ENCODE measurements at regions not wholly inside any gene's neighbourhood (a gene's known extent, or its start where the extent isn't known, plus 50 kb on each side); places are given as distances from the start of the nearest gene placed in this dataset.

DNA sequence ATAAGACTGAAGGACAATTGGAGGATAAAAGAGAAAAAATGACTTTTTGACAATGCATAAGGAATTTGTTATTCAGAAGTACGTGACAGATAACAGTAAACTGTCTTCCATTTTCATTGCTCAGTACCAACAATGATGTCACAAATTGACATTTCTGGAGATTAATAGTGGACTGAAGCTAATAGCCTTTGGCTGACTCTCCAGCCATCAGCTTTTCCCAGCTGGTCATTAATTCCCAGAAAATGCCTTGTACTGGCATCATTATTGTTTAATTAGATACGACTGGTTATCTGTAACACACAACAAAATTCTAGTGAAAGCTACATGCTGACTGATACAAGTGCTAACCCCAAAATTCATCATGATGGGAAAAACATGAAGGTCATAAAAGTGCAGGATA lies 147.9 kb upstream of the FGF13 start:
- no peak overlapping the region for H3K9ac ChIP-seq (ENCODE audit: low read length)
- BruUV-seq (replicated peaks), result no TSS peak
- RAD21 ChIA-PET (ENCODE audit: low non-redundant PET in 1 of 2, low total read pairs in 2 of 2, uncharacterized antibody in 2 of 2, unreplicated experiment in 2 of 2), result no interaction called here
- H3K4me1 ChIP-seq (ENCODE audit: control insufficient read depth in 1 of 2, insufficient read depth in 2 of 2, low read length in 2 of 2), result no peaks in the 10 kb centered on the region
- H3K27me3 ChIP-seq (ENCODE audit: insufficient read depth, low read length), result no peaks in the 10 kb centered on the region
- POLR2A ChIA-PET, result no interaction called here
- TF ChIP-seq ELF1 (IDR thresholded peaks at IDR 0.05; ENCODE audit: borderline replicate concordance, low read depth) (no peak), ZBTB33 (IDR thresholded peaks at IDR 0.05; ENCODE audit: extremely low read depth, insufficient replicate concordance, low read length) (no peak), TCF7L2 (IDR thresholded peaks at IDR 0.05; ENCODE audit: borderline replicate concordance, extremely low read depth, insufficient read depth, insufficient read length) (no peak), JUND (IDR thresholded peaks at IDR 0.05) (no peak), POLR2A (IDR thresholded peaks at IDR 0.05; ENCODE audit: borderline replicate concordance, extremely low read depth, insufficient read depth, insufficient read length) (no peak), CEBPB (IDR thresholded peaks at IDR 0.05; ENCODE audit: low read depth) (no peak), EZH2phosphoT487 (IDR thresholded peaks at IDR 0.05; ENCODE audit: borderline replicate concordance) (no peak), EZH2 (IDR thresholded peaks at IDR 0.05) (no peak), ZNF274 (IDR thresholded peaks at IDR 0.05; ENCODE audit: low read depth, low read length) (no peak), RAD21 (IDR thresholded peaks at IDR 0.05; ENCODE audit: low read depth) (no peak), EGR1 (IDR thresholded peaks at IDR 0.05; ENCODE audit: low read depth) (no peak), YY1 (IDR thresholded peaks at IDR 0.05; ENCODE audit: extremely low read depth, insufficient replicate concordance, low read depth, low read length) (no peak)
- TF ChIP-seq, protein P1, sequence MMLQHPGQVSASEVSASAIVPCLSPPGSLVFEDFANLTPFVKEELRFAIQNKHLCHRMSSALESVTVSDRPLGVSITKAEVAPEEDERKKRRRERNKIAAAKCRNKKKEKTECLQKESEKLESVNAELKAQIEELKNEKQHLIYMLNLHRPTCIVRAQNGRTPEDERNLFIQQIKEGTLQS (IDR thresholded peaks at IDR 0.05), result no peak
- H3K27ac ChIP-seq (ENCODE audit: low read depth, low read length), result no peak overlapping the region
- no peaks in the 10 kb centered on the region for H3K36me3 ChIP-seq (ENCODE audit: control insufficient read depth in 1 of 2, insufficient read depth in 2 of 2, low read length in 2 of 2)
- H3K79me2 ChIP-seq (ENCODE audit: insufficient read depth, low read length), result no peaks in the 10 kb centered on the region
- no peaks in the 10 kb centered on the region for H3K9me2 ChIP-seq (ENCODE audit: insufficient read depth)
- no peak overlapping the region for H3K4me3 ChIP-seq (replicated peaks in 1 of 2; ENCODE audit: low read depth in 1 of 2, low read length in 2 of 2)
- H2AFZ ChIP-seq (ENCODE audit: low read depth, low read length, poor library complexity, severe bottlenecking), result no peak overlapping the region
- DNase-seq (ENCODE audit: low read depth, low spot score) (no peak), ATAC-seq (no peak)
- H3K9me3 ChIP-seq (ENCODE audit: control insufficient read depth in 1 of 2, insufficient read depth in 1 of 2, low read depth in 1 of 2, low read length in 2 of 2), result no peaks in the 10 kb centered on the region
- intact Hi-C loops (cut with micrococcal nuclease), result no loop called here
- H4K20me1 ChIP-seq (ENCODE audit: insufficient read depth), result no peaks in the 10 kb centered on the region
- no peak overlapping the region for H3K4me2 ChIP-seq (ENCODE audit: low read length)
- CTCF ChIA-PET, result no interaction called here

Measured in HCT116 (cell line).